ENCODE measurements at regions not wholly inside any gene's neighbourhood (a gene's known extent, or its start where the extent isn't known, plus 50 kb on each side); places are given as distances from the start of the nearest gene placed in this dataset.
A peak's percentile ranks its signal among the peaks of the same experiment; 100 is the strongest.

DNA sequence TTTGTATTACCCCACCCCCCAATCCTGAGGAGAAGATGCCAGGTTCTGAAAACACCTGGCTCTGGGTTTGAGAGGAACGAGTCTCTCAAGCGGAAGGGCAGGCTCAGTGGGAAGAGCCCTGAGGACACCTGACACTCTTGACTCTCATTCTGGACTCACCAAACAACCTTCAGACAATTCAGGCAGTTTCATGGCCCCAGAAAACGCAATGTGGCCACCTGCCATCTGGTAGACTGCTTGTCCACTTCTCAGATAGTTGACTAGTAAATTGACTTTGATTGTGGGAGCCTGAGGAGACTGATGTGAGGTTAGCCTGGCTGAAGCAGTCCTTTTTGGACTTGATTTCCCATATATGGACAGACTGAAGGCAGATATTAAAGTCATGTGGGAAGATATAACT, 117.5 kb upstream of the FSTL4 start:
- H3K36me3 ChIP-seq = no peaks in the 10 kb centered on the region
- no peak for DNase-seq
- no peak overlapping the region for H3K4me3 ChIP-seq

DNA sequence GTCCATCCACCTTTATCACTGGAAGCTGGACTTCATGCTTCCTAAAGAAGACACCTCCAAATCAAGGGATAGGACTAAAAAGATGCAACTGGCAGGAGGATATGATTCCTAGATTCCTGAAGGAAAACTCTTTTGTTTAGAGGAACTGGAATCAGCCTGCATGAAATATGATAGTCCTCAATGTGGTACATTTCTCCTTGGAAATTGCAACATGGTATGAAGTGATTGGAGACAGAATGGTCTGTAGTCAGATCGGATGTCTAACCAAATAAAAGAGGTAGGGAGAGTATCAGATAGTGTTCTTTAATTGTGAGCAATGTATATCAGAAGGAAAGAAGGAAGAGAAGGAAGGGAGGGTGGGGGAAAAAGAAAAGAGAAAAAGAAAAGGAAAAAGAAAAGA, 116.1 kb upstream of the FSTL4 start:
- no peak for ATAC-seq
- TF ChIP-seq, protein P1, sequence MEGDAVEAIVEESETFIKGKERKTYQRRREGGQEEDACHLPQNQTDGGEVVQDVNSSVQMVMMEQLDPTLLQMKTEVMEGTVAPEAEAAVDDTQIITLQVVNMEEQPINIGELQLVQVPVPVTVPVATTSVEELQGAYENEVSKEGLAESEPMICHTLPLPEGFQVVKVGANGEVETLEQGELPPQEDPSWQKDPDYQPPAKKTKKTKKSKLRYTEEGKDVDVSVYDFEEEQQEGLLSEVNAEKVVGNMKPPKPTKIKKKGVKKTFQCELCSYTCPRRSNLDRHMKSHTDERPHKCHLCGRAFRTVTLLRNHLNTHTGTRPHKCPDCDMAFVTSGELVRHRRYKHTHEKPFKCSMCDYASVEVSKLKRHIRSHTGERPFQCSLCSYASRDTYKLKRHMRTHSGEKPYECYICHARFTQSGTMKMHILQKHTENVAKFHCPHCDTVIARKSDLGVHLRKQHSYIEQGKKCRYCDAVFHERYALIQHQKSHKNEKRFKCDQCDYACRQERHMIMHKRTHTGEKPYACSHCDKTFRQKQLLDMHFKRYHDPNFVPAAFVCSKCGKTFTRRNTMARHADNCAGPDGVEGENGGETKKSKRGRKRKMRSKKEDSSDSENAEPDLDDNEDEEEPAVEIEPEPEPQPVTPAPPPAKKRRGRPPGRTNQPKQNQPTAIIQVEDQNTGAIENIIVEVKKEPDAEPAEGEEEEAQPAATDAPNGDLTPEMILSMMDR (IDR thresholded peaks at IDR 0.05) = no peak
- no peak overlapping the region for H3K4me3 ChIP-seq
- no peak overlapping the region for H3K27ac ChIP-seq
- H3K36me3 ChIP-seq = no peaks in the 10 kb centered on the region
- DNase-seq = no peak
- no peaks in the 10 kb centered on the region for H3K9me3 ChIP-seq
- peaks cover 3% of the 10 kb centered on the region for H3K27me3 ChIP-seq (ENCODE audit: low read depth)
- intact Hi-C loops (cut with DNase I) = no loop called here
- H3K4me1 ChIP-seq = no peaks in the 10 kb centered on the region

More for the DNA sequence above, 117.5 kb upstream of the FSTL4 start:
- intact Hi-C loops (cut with DNase I) = no loop called here
- H3K9me3 ChIP-seq = no peaks in the 10 kb centered on the region
- H3K27me3 ChIP-seq (ENCODE audit: low read depth) = peaks cover 3% of the 10 kb centered on the region
- H3K27ac ChIP-seq = no peak overlapping the region
- ATAC-seq = no peak
- TF ChIP-seq, protein P1 (IDR thresholded peaks at IDR 0.05) = no peak
- no peaks in the 10 kb centered on the region for H3K4me1 ChIP-seq

DNA sequence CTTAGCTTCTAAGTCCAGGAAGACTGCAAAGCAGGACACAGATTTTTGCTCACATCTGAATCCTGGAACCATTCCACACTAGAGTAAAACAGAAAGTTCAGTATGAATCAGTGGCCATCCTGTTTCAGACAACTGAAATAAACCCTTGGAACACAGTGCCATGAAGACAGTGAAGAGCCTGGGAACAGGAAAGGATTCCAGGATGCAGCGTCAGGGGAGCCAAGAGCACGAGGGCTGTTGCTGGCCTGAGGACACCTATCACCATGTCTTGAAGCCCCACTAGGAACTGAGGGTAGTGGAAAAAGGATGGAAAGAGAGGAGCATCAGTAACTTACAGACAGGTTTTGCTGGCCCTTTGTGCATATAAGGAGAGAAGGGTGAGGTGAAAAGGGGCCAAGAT, 115.3 kb upstream of the FSTL4 start:
- ATAC-seq (no peak), DNase-seq (no peak)
- TF ChIP-seq, protein P1 (IDR thresholded peaks at IDR 0.05) = no peak

DNA sequence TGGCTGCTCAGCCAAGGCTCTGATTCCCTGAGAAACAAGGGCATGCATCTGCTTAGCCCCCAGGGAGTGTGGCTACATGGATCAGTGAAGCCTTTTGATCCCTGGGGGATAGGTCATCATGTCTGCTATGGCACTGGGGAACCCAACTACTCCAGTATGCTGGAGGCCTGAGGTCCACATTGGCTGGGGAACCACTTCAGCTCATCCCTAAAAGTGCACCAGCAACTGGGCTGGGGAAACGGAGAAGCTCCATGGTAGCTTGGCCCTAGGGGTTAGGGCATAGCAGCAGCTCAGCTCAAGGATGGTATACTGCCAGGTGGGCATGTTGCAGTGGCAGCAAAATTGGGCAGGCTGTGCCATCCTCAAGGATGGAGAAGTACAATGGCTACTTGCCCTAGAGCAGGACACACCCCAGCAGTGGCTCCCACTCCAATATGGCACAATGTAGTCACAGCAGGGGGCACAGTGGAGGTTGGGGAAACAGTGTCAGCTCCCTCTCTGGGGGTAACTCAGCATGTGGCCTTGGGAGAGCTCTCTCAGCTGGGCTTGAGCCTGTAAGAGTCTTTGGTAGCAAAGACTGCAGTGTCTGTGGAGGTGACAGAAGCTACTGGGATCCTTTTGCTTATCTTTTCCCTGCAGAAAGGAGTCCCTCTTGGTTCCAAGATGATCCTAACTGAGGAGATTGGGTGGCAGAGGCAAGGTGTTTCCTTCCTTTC, 111.5 kb upstream of the FSTL4 start:
- Histone ChIP-seq H3K9me3 (peaks cover 15% of the 10 kb centered on the region), H3K27ac (no peak overlapping the region), H3K4me3 (no peak overlapping the region), H3K36me3 (no peaks in the 10 kb centered on the region), H3K4me1 (no peaks in the 10 kb centered on the region), H3K27me3 (ENCODE audit: low read depth) (no peaks in the 10 kb centered on the region)
- TF ChIP-seq, protein P1 (IDR thresholded peaks at IDR 0.05) = no peak
- no peak for ATAC-seq
- intact Hi-C loops (cut with DNase I) = no loop called here
- no peak for DNase-seq

More for the DNA sequence above, 115.3 kb upstream of the FSTL4 start:
- H3K4me1 ChIP-seq = no peaks in the 10 kb centered on the region
- H3K9me3 ChIP-seq = no peaks in the 10 kb centered on the region
- intact Hi-C loops (cut with DNase I) = no loop called here
- H3K27ac ChIP-seq = no peak overlapping the region
- H3K36me3 ChIP-seq = no peaks in the 10 kb centered on the region
- no peak overlapping the region for H3K4me3 ChIP-seq
- H3K27me3 ChIP-seq (ENCODE audit: low read depth) = peaks cover 3% of the 10 kb centered on the region

DNA sequence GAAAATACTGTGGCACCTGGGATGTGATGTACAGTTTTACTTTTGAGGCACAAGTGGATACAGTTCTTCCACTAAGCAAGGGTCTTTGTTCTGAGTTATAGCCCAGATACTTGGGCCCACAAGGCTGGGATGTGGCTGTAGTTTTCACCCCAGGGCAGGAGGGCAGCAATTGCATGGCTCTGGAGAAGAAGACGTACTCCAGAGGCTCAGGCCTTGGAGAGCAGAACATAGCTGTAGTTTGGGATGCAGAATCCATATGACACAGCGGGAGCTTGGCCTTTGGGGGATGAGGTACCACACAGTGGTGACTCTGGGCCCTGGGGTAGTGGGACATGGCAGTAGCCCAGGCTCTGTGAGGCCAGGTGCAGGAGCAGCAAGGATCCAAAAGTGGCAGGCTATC, 110.8 kb upstream of the FSTL4 start:
- Histone ChIP-seq H3K27ac (no peak overlapping the region), H3K27me3 (ENCODE audit: low read depth) (no peaks in the 10 kb centered on the region), H3K4me1 (no peaks in the 10 kb centered on the region), H3K36me3 (no peaks in the 10 kb centered on the region), H3K4me3 (no peak overlapping the region), H3K9me3 (peaks cover 15% of the 10 kb centered on the region)
- intact Hi-C loops (cut with DNase I) = no loop called here
- DNase-seq (no peak), ATAC-seq (peak in 1 of 2 donors; percentile 23)
- TF ChIP-seq, protein P1 (IDR thresholded peaks at IDR 0.05) = no peak
